SU-DHL-6 (cell line): ENCODE measurements at regions not wholly inside any gene's neighbourhood (a gene's known extent, or its start where the extent isn't known, plus 50 kb on each side); places are given as distances from the start of the nearest gene placed in this dataset.

Experiments
- H2AFZ ChIP-seq: fragments of 200-600 bp; sonication (generic); 2 replicates; pipeline ENCODE4 v1.6.1; 2014; ENCODE audit warnings: low read depth, mild to moderate bottlenecking, moderate library complexity, mixed read lengths, antibody characterized with exemption, low read length; ENCODE audit not compliant: severe bottlenecking
- H3F3A ChIP-seq: fragments of 200-600 bp; shearing (Covaris generic); 2 replicates; pipeline ENCODE4 v1.6.0; 2016; ENCODE audit warnings: antibody characterized with exemption, mild to moderate bottlenecking; ENCODE audit not compliant: insufficient read depth
- H3K27ac ChIP-seq: fragments of 200-600 bp; sonication (generic); 2 replicates; pipeline ENCODE4 v1.5.1; 2016; ENCODE audit warnings: low read depth, mild to moderate bottlenecking, low read length, moderate library complexity, mixed read lengths
- H3K27me3 ChIP-seq: fragments of 200-600 bp; sonication (generic), shearing (Covaris generic); 2 replicates; pipeline ENCODE4 v1.6.0; 2014; ENCODE audit warnings: mild to moderate bottlenecking, low read length
- H3K36me3 ChIP-seq: fragments of 200-600 bp; sonication (generic); 2 replicates; pipeline ENCODE4 v1.6.1; 2014; ENCODE audit warnings: mild to moderate bottlenecking, low read length, mixed read lengths
- H3K4me2 ChIP-seq: fragments of 300-600, 200-600 bp; shearing (Covaris generic), sonication (generic); 2 replicates; pipeline ENCODE4 v1.6.0; 2014; ENCODE audit warnings: low read length, low read depth, mild to moderate bottlenecking; ENCODE audit not compliant: poor library complexity, severe bottlenecking
- H3K4me3 ChIP-seq: fragments of 200-600 bp; sonication (generic); 2 replicates; pipeline ENCODE4 v1.5.1; 2014; ENCODE audit warnings: antibody characterized with exemption, low read length, mild to moderate bottlenecking, mixed read lengths; ENCODE audit not compliant: insufficient read depth, poor library complexity, severe bottlenecking
- H3K79me2 ChIP-seq: fragments of 200-600 bp; sonication (generic); 2 replicates; pipeline ENCODE4 v1.6.1; 2014; ENCODE audit warnings: mild to moderate bottlenecking, low read length, moderate library complexity; ENCODE audit not compliant: insufficient read depth
- H3K9ac ChIP-seq: fragments of 200-600 bp; sonication (generic); 2 replicates; pipeline ENCODE4 v1.7.0; 2014; ENCODE audit warnings: mild to moderate bottlenecking, low read length
- H3K9me2 ChIP-seq: fragments of 200-600 bp; sonication (generic); replicated peaks from 2 replicates; pipeline ENCODE4 v1.6.1; 2014; ENCODE audit warnings: low read length; ENCODE audit not compliant: insufficient read depth
- H3K9me3 ChIP-seq: fragments of 200-600 bp; sonication (generic); 2 replicates; pipeline ENCODE4 v1.6.1; 2014; ENCODE audit warnings: low read length, mixed read lengths; ENCODE audit not compliant: insufficient read depth
- H4K20me1 ChIP-seq: fragments of 200-600 bp; sonication (generic); 2 replicates; pipeline ENCODE4 v1.6.1; 2014; ENCODE audit warnings: low read depth, mild to moderate bottlenecking, antibody characterized with exemption, low read length, moderate library complexity, mixed read lengths
- EZH2phosphoT487 ChIP-seq: fragments of 200-600 bp; sonication (generic), shearing (Covaris generic); conservative IDR thresholded peaks from 2 replicates; pipeline ENCODE4 v1.6.1; 2018; ENCODE audit warnings: mild to moderate bottlenecking, antibody characterized with exemption, low read length, moderate library complexity, mixed read lengths
- TF ChIP-seq, protein P1 (sequence below): fragments of 200-600 bp; sonication (generic); IDR thresholded peaks from one replicate; pipeline ENCODE4 v1.5.1; 2017; ENCODE audit warnings: antibody characterized with exemption, mild to moderate bottlenecking, low read length, moderate library complexity; ENCODE audit not compliant: insufficient read depth, poor library complexity, severe bottlenecking

- no peak overlapping the region for H3K4me2 ChIP-seq
- H2AFZ ChIP-seq, result no peak overlapping the region
- no peaks in the 10 kb centered on the region for H3K9me2 ChIP-seq
- H3K27me3 ChIP-seq, result no peaks in the 10 kb centered on the region
- H3K36me3 ChIP-seq, result no peaks in the 10 kb centered on the region
- H3K4me3 ChIP-seq, result no peak overlapping the region
- no peaks in the 10 kb centered on the region for H3K9me3 ChIP-seq
- no peaks in the 10 kb centered on the region for H4K20me1 ChIP-seq
- no peak overlapping the region for H3K9ac ChIP-seq
- TF ChIP-seq EZH2phosphoT487, result no peak
- TF ChIP-seq, protein P1, sequence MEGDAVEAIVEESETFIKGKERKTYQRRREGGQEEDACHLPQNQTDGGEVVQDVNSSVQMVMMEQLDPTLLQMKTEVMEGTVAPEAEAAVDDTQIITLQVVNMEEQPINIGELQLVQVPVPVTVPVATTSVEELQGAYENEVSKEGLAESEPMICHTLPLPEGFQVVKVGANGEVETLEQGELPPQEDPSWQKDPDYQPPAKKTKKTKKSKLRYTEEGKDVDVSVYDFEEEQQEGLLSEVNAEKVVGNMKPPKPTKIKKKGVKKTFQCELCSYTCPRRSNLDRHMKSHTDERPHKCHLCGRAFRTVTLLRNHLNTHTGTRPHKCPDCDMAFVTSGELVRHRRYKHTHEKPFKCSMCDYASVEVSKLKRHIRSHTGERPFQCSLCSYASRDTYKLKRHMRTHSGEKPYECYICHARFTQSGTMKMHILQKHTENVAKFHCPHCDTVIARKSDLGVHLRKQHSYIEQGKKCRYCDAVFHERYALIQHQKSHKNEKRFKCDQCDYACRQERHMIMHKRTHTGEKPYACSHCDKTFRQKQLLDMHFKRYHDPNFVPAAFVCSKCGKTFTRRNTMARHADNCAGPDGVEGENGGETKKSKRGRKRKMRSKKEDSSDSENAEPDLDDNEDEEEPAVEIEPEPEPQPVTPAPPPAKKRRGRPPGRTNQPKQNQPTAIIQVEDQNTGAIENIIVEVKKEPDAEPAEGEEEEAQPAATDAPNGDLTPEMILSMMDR, result no peak
- H3F3A ChIP-seq, result no peaks in the 10 kb centered on the region
- no peak overlapping the region for H3K27ac ChIP-seq
- H3K79me2 ChIP-seq, result no peaks in the 10 kb centered on the region
Measured at GRCh38 chrX:148214786-148215185, 233.6 kb downstream of the FMR1NB start.

DNA sequence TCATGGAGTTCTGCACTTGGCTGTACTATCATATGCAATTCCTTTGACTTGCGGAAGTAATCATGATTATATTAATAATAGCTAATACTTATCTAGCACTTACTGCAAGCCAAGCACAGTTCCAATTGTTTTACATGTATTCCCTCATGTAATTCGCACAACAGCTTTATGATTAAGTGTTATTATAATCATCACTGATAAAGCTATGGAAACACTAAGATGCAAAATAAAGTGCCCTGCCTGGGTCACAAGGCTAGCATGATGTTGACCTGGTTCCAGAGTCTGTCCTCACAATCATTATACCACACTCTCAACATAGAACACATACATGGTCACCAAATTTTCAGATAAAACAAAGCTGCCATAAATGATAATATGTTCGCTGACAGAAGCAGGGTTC is 234.6 kb downstream of the FMR1NB start:
- Histone ChIP-seq H3K79me2 (no peaks in the 10 kb centered on the region), H3K9me2 (no peaks in the 10 kb centered on the region), H3K9ac (no peak overlapping the region), H3K4me2 (no peak overlapping the region), H3K27ac (no peak overlapping the region), H3K9me3 (no peaks in the 10 kb centered on the region), H4K20me1 (no peaks in the 10 kb centered on the region), H3K4me3 (no peak overlapping the region), H2AFZ (no peak overlapping the region), H3K27me3 (no peaks in the 10 kb centered on the region), H3F3A (no peaks in the 10 kb centered on the region), H3K36me3 (no peaks in the 10 kb centered on the region)
- TF ChIP-seq, protein P1, result no peak
- no peak for TF ChIP-seq EZH2phosphoT487

DNA sequence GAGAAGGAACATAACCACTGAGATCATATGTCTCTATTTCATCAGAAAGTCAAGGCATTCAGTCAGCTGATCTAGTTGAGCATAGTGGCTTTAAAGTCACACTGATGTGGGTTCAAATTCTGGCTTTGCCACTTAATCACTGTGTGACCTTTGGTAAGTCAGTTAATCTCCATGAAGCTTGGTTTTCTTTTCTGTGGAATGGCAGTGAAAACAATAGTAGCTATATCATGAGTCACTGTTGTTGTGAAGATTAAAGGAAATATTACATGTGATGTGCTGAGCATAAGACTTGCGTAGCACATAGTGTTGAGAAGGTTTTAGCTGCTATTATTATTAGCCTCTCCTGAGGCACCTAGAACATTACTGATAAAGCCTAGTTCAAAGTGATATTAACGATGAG is 242.2 kb downstream of the FMR1NB start:
- no peaks in the 10 kb centered on the region for H3K9me3 ChIP-seq
- no peaks in the 10 kb centered on the region for H3K9me2 ChIP-seq
- H3K36me3 ChIP-seq, result no peaks in the 10 kb centered on the region
- H3K4me3 ChIP-seq, result no peak overlapping the region
- no peaks in the 10 kb centered on the region for H3K27me3 ChIP-seq
- H3K9ac ChIP-seq, result no peak overlapping the region
- no peak overlapping the region for H3K4me2 ChIP-seq
- H2AFZ ChIP-seq, result no peak overlapping the region
- H3K79me2 ChIP-seq, result no peaks in the 10 kb centered on the region
- no peak for TF ChIP-seq EZH2phosphoT487
- TF ChIP-seq, protein P1, result no peak
- H3K27ac ChIP-seq, result no peak overlapping the region
- H3F3A ChIP-seq, result no peaks in the 10 kb centered on the region
- no peaks in the 10 kb centered on the region for H4K20me1 ChIP-seq

DNA sequence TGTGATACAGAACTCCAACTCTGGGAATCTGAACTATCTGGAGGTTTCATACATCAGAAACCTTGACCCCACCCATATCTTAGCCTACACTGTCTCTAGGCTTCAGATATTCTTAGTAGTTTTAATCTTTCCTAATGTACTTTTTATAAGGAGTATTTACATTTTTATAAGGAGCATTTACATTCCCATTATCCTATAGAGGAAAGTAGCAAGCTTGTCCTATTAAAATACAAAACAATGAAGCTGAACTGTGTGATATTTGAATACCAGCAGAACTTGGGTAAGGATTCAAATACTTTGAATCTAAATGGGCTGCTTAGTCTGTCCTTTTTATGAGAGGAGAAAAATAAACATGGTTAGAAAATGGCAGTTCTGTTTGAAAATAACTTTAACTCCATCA is 247.4 kb downstream of the FMR1NB start:
- Histone ChIP-seq H3K9ac (no peak overlapping the region), H2AFZ (no peak overlapping the region), H4K20me1 (no peaks in the 10 kb centered on the region), H3K4me3 (no peak overlapping the region), H3K79me2 (no peaks in the 10 kb centered on the region), H3K9me2 (no peaks in the 10 kb centered on the region), H3K36me3 (no peaks in the 10 kb centered on the region), H3K27me3 (no peaks in the 10 kb centered on the region), H3F3A (no peaks in the 10 kb centered on the region), H3K27ac (no peak overlapping the region), H3K4me2 (no peak overlapping the region), H3K9me3 (no peaks in the 10 kb centered on the region)
- TF ChIP-seq EZH2phosphoT487, result no peak
- TF ChIP-seq, protein P1, result no peak
